GM23248 (cell line): ENCODE measurements at regions not wholly inside any gene's neighbourhood (a gene's known extent, or its start where the extent isn't known, plus 50 kb on each side); places are given as distances from the start of the nearest gene placed in this dataset.
A peak's percentile ranks its signal among the peaks of the same experiment; 100 is the strongest.

ENCODE experiments used
- DNase-seq: peaks from one replicate; pipeline ENCODE4 v3.0.0-alpha.2; 2015
- H2AFZ ChIP-seq: fragments of 200-600 bp; sonication (generic); 2 replicates; pipeline ENCODE4 v1.6.1; 2016; ENCODE audit warnings: antibody characterized with exemption
- H3F3A ChIP-seq: fragments of 200-600 bp; sonication (generic); 2 replicates; pipeline ENCODE4 v1.6.1; 2016; ENCODE audit warnings: mild to moderate bottlenecking, antibody characterized with exemption, mixed run types; ENCODE audit not compliant: insufficient read depth
- H3K27ac ChIP-seq: fragments of 200-600 bp; sonication (generic); 2 replicates; pipeline ENCODE4 v1.5.1; 2016; ENCODE audit warnings: mild to moderate bottlenecking
- H3K27me3 ChIP-seq: fragments of 200-600 bp; sonication (generic); replicated peaks from 2 replicates; pipeline ENCODE4 v1.6.1; 2016; ENCODE audit warnings: mild to moderate bottlenecking; ENCODE audit not compliant: insufficient read depth
- H3K36me3 ChIP-seq: fragments of 200-600 bp; sonication (generic); 2 replicates; pipeline ENCODE4 v1.6.1; 2016; ENCODE audit warnings: low read depth, mild to moderate bottlenecking
- H3K4me1 ChIP-seq: fragments of 200-600 bp; sonication (generic); 2 replicates; pipeline ENCODE4 v1.6.1; 2016; ENCODE audit warnings: mild to moderate bottlenecking; ENCODE audit not compliant: insufficient read depth
- H3K4me2 ChIP-seq: fragments of 200-600 bp; sonication (generic); one replicate; pipeline ENCODE4 v1.6.1; 2016; ENCODE audit warnings: mild to moderate bottlenecking; ENCODE audit not compliant: unreplicated experiment
- H3K4me3 ChIP-seq: fragments of 200-600 bp; sonication (generic); 2 replicates; pipeline ENCODE4 v1.5.1; 2016; ENCODE audit warnings: mild to moderate bottlenecking
- H3K79me2 ChIP-seq: fragments of 200-600 bp; sonication (generic); 2 replicates; pipeline ENCODE4 v1.6.1; 2016; ENCODE audit warnings: mild to moderate bottlenecking; ENCODE audit not compliant: insufficient read depth
- H3K9ac ChIP-seq: fragments of 200-600 bp; sonication (generic); 2 replicates; pipeline ENCODE4 v1.6.1; 2016; ENCODE audit warnings: mild to moderate bottlenecking
- H3K9me2 ChIP-seq: fragments of 200-600 bp; sonication (generic); 2 replicates; pipeline ENCODE4 v1.6.1; 2016; ENCODE audit warnings: mixed run types, mild to moderate bottlenecking, moderate library complexity; ENCODE audit not compliant: insufficient read depth
- H3K9me3 ChIP-seq: fragments of 200-600 bp; sonication (generic); one replicate; pipeline ENCODE4 v1.6.1; 2017; ENCODE audit warnings: low read depth
- H4K20me1 ChIP-seq: fragments of 200-600 bp; sonication (generic); 2 replicates; pipeline ENCODE4 v1.6.0; 2016; ENCODE audit not compliant: insufficient read depth
- EZH2 ChIP-seq: fragments of 200-600 bp; sonication (generic); IDR thresholded peaks from 2 replicates; pipeline ENCODE4 v1.6.1; 2018; ENCODE audit warnings: antibody characterized with exemption, mild to moderate bottlenecking; ENCODE audit not compliant: insufficient read depth, poor library complexity, severe bottlenecking
- EZH2phosphoT487 ChIP-seq: fragments of 200-600 bp; sonication (generic); IDR thresholded peaks from 2 replicates; pipeline ENCODE4 v1.6.1; 2018; ENCODE audit warnings: antibody characterized with exemption, moderate library complexity, mild to moderate bottlenecking, low read depth; ENCODE audit not compliant: insufficient read depth
- WGBS, 2 experiments: methylation state at CpG; one replicate each; pipeline ENCODE4 v1.1.6; 2015 to 2017; ENCODE audit warnings: low lambda C conversion rate in 2 of 2, low coverage in 1 of 2; ENCODE audit errors: missing lambda C conversion rate in 2 of 2; 5-methylcytosine and 5-hydroxymethylcytosine counted together
- in situ Hi-C: fragments of 300-500 bp; cut with MboI; formaldehyde crosslinking; loops from 2 replicates; pipeline ENCODE4 v1.15.0; 2020

- TF ChIP-seq EZH2phosphoT487, result no peak
- no peak for TF ChIP-seq EZH2
- Histone ChIP-seq H3K4me1 (no peaks in the 10 kb centered on the region), H3F3A (no peaks in the 10 kb centered on the region), H3K9ac (no peak overlapping the region), H3K9me3 (no peaks in the 10 kb centered on the region), H4K20me1 (no peaks in the 10 kb centered on the region), H3K4me2 (no peak overlapping the region), H3K36me3 (no peaks in the 10 kb centered on the region), H2AFZ (no peak overlapping the region), H3K4me3 (no peak overlapping the region), H3K9me2 (no peaks in the 10 kb centered on the region), H3K27ac (no peak overlapping the region), H3K27me3 (no peaks in the 10 kb centered on the region), H3K79me2 (no peaks in the 10 kb centered on the region)
- WGBS, 2 experiments, result 92 to 100% methylated on average over 1 of the region's 1 CpG
- in situ Hi-C loops, result no loop called here
- no peak for DNase-seq
These were observed 270.5 kb upstream of the PROK2 start for GRCh38 chr3:72055436-72055835.

- in situ Hi-C loops, result no loop called here
- H2AFZ ChIP-seq, result no peak overlapping the region
- peak; percentile 48 for DNase-seq
- no peaks in the 10 kb centered on the region for H3K9me3 ChIP-seq
- H3K4me3 ChIP-seq, result no peak overlapping the region
- WGBS, 2 experiments, result 84 to 93% methylated on average over 1 of the region's 1 CpG
- H3F3A ChIP-seq, result no peaks in the 10 kb centered on the region
- H3K4me2 ChIP-seq, result no peak overlapping the region
- H3K4me1 ChIP-seq, result no peaks in the 10 kb centered on the region
- H3K9me2 ChIP-seq, result no peaks in the 10 kb centered on the region
- H3K36me3 ChIP-seq, result no peaks in the 10 kb centered on the region
- no peak overlapping the region for H3K9ac ChIP-seq
- TF ChIP-seq EZH2, result no peak
- H4K20me1 ChIP-seq, result no peaks in the 10 kb centered on the region
- H3K27me3 ChIP-seq, result no peaks in the 10 kb centered on the region
- H3K27ac ChIP-seq, result no peak overlapping the region
- H3K79me2 ChIP-seq, result no peaks in the 10 kb centered on the region
These were observed 270.0 kb upstream of the PROK2 start for GRCh38 chr3:72054976-72055375.

- TF ChIP-seq EZH2, result no peak
- no peak overlapping the region for H3K9ac ChIP-seq
- H3K79me2 ChIP-seq, result no peaks in the 10 kb centered on the region
- no peaks in the 10 kb centered on the region for H3K27me3 ChIP-seq
- no peak overlapping the region for H3K4me2 ChIP-seq
- no peaks in the 10 kb centered on the region for H3F3A ChIP-seq
- 76 to 79% methylated on average over 8 of the region's 8 CpGs for WGBS, 2 experiments
- peak; percentile 33 for DNase-seq
- no peak overlapping the region for H3K27ac ChIP-seq
- H3K9me3 ChIP-seq, result no peaks in the 10 kb centered on the region
- H3K4me3 ChIP-seq, result no peak overlapping the region
- no peaks in the 10 kb centered on the region for H3K36me3 ChIP-seq
- no peaks in the 10 kb centered on the region for H4K20me1 ChIP-seq
- no peaks in the 10 kb centered on the region for H3K4me1 ChIP-seq
- no peaks in the 10 kb centered on the region for H3K9me2 ChIP-seq
- in situ Hi-C loops, result no loop called here
- no peak overlapping the region for H2AFZ ChIP-seq
These were observed 268.0 kb upstream of the PROK2 start for GRCh38 chr3:72052841-72053409.

- TF ChIP-seq EZH2 (no peak), EZH2phosphoT487 (no peak)
- WGBS, 2 experiments, result 63 to 72% methylated on average over 5 of the region's 5 CpGs
- Histone ChIP-seq H2AFZ (no peak overlapping the region), H3K4me2 (no peak overlapping the region), H3K4me1 (no peaks in the 10 kb centered on the region), H3K9ac (no peak overlapping the region), H3K79me2 (no peaks in the 10 kb centered on the region), H3K4me3 (no peak overlapping the region), H3F3A (no peaks in the 10 kb centered on the region), H3K9me2 (no peaks in the 10 kb centered on the region), H3K36me3 (no peaks in the 10 kb centered on the region), H4K20me1 (no peaks in the 10 kb centered on the region), H3K27ac (no peak overlapping the region), H3K27me3 (no peaks in the 10 kb centered on the region), H3K9me3 (no peaks in the 10 kb centered on the region)
- no peak for DNase-seq
- in situ Hi-C loops, result no loop called here
These were observed 265.8 kb upstream of the PROK2 start for GRCh38 chr3:72050771-72051170.

GRCh38 chr3:72050048-72050632 lies 265.2 kb upstream of the PROK2 start:
- H4K20me1 ChIP-seq, result no peaks in the 10 kb centered on the region
- H3K9me2 ChIP-seq, result no peaks in the 10 kb centered on the region
- H3K9me3 ChIP-seq, result no peaks in the 10 kb centered on the region
- WGBS, 2 experiments, result 73 to 84% methylated on average over 6 of the region's 6 CpGs
- H3K4me2 ChIP-seq, result no peak overlapping the region
- H3K27ac ChIP-seq, result no peak overlapping the region
- no peaks in the 10 kb centered on the region for H3K27me3 ChIP-seq
- TF ChIP-seq EZH2 (no peak), EZH2phosphoT487 (no peak)
- H3K4me3 ChIP-seq, result no peak overlapping the region
- no peaks in the 10 kb centered on the region for H3K36me3 ChIP-seq
- in situ Hi-C loops, result no loop called here
- H2AFZ ChIP-seq, result no peak overlapping the region
- no peaks in the 10 kb centered on the region for H3K4me1 ChIP-seq
- no peaks in the 10 kb centered on the region for H3K79me2 ChIP-seq
- H3F3A ChIP-seq, result no peaks in the 10 kb centered on the region
- DNase-seq, result no peak
- no peak overlapping the region for H3K9ac ChIP-seq
